Psoas muscle (tissue), 7 donors: ENCODE measurements at regions not wholly inside any gene's neighbourhood (a gene's known extent, or its start where the extent isn't known, plus 50 kb on each side); places are given as distances from the start of the nearest gene placed in this dataset.

ENCODE experiments used
- ATAC-seq, 4 donors: fragments of 200-7000 bp; cut with Tn5 transposase; one replicate each; pipeline ENCODE4 v1.9.1; 2020; ENCODE audit warnings: moderate library complexity in 3 of 4, mild to moderate bottlenecking in 2 of 4
- DNase-seq, 2 donors: peaks; one replicate each; pipeline ENCODE4 v3.0.0-alpha.2; 2020
- H3K27ac ChIP-seq: fragments of 200-600 bp; one replicate; pipeline ENCODE4 v1.8.0; 2022
- H3K27me3 ChIP-seq, 3 donors: fragments of 200-600 bp in 1 of 3; one replicate each; pipeline versions ENCODE4 v1.6.1 to v1.8.0; 2013 to 2022; ENCODE audit warnings: low read length in 2 of 3, mild to moderate bottlenecking in 2 of 3, moderate library complexity in 1 of 3; ENCODE audit not compliant: insufficient read depth in 3 of 3
- H3K36me3 ChIP-seq, 2 donors: fragments of 200-600 bp in 1 of 2; one replicate each; pipeline versions ENCODE4 v1.6.1 to v1.8.0; 2013 to 2022; ENCODE audit warnings: low read depth in 1 of 2, mild to moderate bottlenecking in 1 of 2, moderate library complexity in 1 of 2; ENCODE audit not compliant: insufficient read depth in 1 of 2
- H3K4me1 ChIP-seq: fragments of 200-600 bp; one replicate; pipeline ENCODE4 v1.8.0; 2022
- H3K4me3 ChIP-seq: fragments of 200-600 bp; one replicate; pipeline ENCODE4 v1.8.0; 2022; ENCODE audit warnings: mild to moderate bottlenecking
- H3K9me3 ChIP-seq: fragments of 200-600 bp; one replicate; pipeline ENCODE4 v1.8.0; 2022
- WGBS, 3 donors: extraction: QIAGEN DNeasy Blood & Tissue Kit; methylation state at CpG; one replicate each; pipeline versions ENCODE4 v1.1.6 to v1.1.7; 2013; 5-methylcytosine and 5-hydroxymethylcytosine counted together
- intact Hi-C, 2 donors: fragments of 100-400 bp; cut with DNase I; formaldehyde crosslinking; loops; one replicate each; pipeline versions ENCODE4 v1.11.0 to v1.14.2; 2022
- TF ChIP-seq, protein P1 (sequence below): fragments of 200-600 bp; IDR thresholded peaks from one replicate; pipeline ENCODE4 v1.8.0; 2022; ENCODE audit warnings: antibody characterized with exemption
- donor health status: healthy with polysubstance abuse.
- donor health status: DM: no; HTN: no; CAD: no; lungs with moderate emphysema.
- donor health status: Bipolar disorder and iron deficiency.
- donor health status: healthy.
- donor health status: DM: yes; HTN: yes; CAD: no.
- donor health status: DM: no; HTN: no; CAD: no.
- donor health status: DM: yes; HTN: yes; CAD: no.

DNA sequence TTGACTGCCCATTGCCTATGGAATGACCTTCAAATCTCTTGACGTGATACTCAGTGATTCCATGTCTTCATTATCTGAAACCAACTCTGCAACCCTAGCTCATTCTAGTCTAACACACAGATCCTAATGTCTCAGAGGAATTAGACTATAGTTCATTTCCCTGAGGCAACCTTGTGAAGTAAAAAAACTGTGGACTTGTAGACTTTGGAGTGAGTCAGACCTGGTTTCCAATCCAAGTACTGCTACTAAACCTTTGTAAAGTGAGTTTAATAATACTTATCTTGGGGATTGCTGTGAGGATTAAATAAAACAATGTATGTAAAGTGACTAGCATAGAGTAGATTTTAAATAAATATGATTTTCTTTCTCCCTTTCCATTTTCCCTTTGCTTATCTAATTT is 226.1 kb downstream of the BLID start:
- Histone ChIP-seq H3K4me1 (no peaks in the 10 kb centered on the region), H3K4me3 (no peak overlapping the region), H3K27me3 (no peaks in the 10 kb centered on the region), H3K36me3 (no peaks in the 10 kb centered on the region), H3K9me3 (no peaks in the 10 kb centered on the region), H3K27ac (no peak overlapping the region)
- intact Hi-C loops: no loop called here
- no peak for ATAC-seq
- TF ChIP-seq, protein P1, sequence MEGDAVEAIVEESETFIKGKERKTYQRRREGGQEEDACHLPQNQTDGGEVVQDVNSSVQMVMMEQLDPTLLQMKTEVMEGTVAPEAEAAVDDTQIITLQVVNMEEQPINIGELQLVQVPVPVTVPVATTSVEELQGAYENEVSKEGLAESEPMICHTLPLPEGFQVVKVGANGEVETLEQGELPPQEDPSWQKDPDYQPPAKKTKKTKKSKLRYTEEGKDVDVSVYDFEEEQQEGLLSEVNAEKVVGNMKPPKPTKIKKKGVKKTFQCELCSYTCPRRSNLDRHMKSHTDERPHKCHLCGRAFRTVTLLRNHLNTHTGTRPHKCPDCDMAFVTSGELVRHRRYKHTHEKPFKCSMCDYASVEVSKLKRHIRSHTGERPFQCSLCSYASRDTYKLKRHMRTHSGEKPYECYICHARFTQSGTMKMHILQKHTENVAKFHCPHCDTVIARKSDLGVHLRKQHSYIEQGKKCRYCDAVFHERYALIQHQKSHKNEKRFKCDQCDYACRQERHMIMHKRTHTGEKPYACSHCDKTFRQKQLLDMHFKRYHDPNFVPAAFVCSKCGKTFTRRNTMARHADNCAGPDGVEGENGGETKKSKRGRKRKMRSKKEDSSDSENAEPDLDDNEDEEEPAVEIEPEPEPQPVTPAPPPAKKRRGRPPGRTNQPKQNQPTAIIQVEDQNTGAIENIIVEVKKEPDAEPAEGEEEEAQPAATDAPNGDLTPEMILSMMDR: no peak
- WGBS, 3 donors: 66 to 96% (median 79%) methylated on average over 1 of the region's 1 CpG
- DNase-seq: no peak

GRCh38 chr11:121889186-121889585 is 226.8 kb downstream of the BLID start:
- H3K36me3 ChIP-seq: no peaks in the 10 kb centered on the region
- 84 to 92% (median 89%) methylated on average over 6 of the region's 6 CpGs for WGBS, 3 donors
- intact Hi-C loops: no loop called here
- no peak overlapping the region for H3K4me3 ChIP-seq
- DNase-seq (peak; percentile 23 to 54), ATAC-seq (no peak)
- no peaks in the 10 kb centered on the region for H3K27me3 ChIP-seq
- TF ChIP-seq, protein P1: no peak
- no peaks in the 10 kb centered on the region for H3K4me1 ChIP-seq
- H3K9me3 ChIP-seq: no peaks in the 10 kb centered on the region
- H3K27ac ChIP-seq: no peak overlapping the region

DNA sequence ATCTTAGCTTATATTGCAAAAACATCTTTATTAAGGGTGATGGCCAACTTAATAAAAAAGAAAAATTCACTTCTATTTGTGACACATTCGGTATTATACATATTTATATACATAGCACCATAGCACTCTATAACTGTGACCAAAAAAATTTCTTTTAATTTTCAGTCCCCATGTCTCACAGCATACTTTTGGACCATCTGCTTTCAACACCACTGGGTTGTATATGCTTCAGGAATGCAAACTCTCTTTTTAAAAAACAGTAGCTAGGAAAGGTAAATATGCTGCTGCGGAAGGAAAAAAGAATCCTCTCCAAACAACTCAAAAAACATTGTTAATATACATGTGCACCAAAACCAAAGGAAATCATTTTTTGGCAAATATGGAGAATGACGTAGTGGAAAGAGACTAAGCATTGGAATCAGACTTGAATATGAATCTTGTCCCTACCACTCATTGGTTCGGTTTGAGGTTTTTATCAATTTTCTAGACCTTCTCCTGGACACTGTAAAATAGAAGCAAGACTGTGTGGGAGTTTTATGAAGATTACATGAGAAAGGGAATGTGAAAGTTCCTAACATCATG is 227.9 kb downstream of the BLID start:
- Histone ChIP-seq H3K4me1 (no peaks in the 10 kb centered on the region), H3K27me3 (no peaks in the 10 kb centered on the region), H3K36me3 (no peaks in the 10 kb centered on the region), H3K9me3 (no peaks in the 10 kb centered on the region), H3K27ac (no peak overlapping the region), H3K4me3 (no peak overlapping the region)
- TF ChIP-seq, protein P1: no peak
- no peak for DNase-seq
- intact Hi-C loops: no loop called here
- no peak for ATAC-seq
- 87 to 90% (median 88%) methylated on average over 4 of the region's 4 CpGs for WGBS, 3 donors

DNA sequence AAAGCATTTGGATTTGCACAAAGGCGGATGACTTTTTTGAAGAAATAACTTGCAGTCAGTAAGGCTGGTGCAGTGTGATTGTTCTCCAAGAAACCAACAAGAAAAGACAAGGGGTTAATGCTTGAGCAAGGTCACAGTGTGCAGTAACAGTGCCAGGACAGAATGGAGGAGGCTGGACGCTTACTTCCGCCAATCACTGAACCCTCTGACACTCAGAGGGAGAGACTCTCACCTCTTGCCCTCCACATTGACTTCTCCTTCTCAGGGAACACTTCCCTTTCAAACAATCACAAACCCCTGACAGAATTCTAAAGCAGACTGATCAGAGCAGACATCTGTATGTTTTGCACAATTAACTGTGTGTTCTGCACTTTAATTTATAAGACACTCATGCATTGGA is 228.4 kb downstream of the BLID start:
- TF ChIP-seq, protein P1: no peak
- no peaks in the 10 kb centered on the region for H3K36me3 ChIP-seq
- intact Hi-C loops: no loop called here
- no peak for DNase-seq
- H3K27ac ChIP-seq: no peak overlapping the region
- no peaks in the 10 kb centered on the region for H3K9me3 ChIP-seq
- H3K4me1 ChIP-seq: no peaks in the 10 kb centered on the region
- no peak for ATAC-seq
- no peaks in the 10 kb centered on the region for H3K27me3 ChIP-seq
- WGBS, 3 donors: 68 to 69% (median 69%) methylated on average over 3 of the region's 3 CpGs
- no peak overlapping the region for H3K4me3 ChIP-seq

DNA sequence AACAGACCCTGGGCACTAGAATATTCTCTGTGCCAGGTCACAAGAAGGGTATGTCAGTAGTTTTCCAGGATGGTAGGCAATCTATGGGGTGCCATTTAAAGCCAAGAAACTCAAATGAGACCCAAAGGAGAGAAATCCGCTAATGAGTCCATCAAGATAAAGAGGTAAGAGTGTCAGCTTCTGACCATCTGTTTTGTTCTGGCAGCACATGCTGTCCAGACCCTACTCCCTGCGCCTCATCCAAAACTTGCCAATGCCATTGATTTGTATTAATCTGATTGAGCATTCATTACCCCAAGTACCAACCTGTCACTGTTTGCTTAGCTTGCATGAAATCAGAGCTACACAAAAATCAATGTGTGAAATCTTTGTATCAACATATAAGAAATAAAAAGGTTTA is 229.0 kb downstream of the BLID start:
- Histone ChIP-seq H3K4me3 (no peak overlapping the region), H3K9me3 (no peaks in the 10 kb centered on the region), H3K36me3 (no peaks in the 10 kb centered on the region), H3K4me1 (no peaks in the 10 kb centered on the region), H3K27me3 (no peaks in the 10 kb centered on the region), H3K27ac (no peak overlapping the region)
- DNase-seq (no peak), ATAC-seq (no peak)
- 89 to 100% (median 96%) methylated on average over 2 of the region's 2 CpGs for WGBS, 3 donors
- TF ChIP-seq, protein P1: no peak
- intact Hi-C loops: no loop called here
